ENCODE measurements at regions not wholly inside any gene's neighbourhood (a gene's known extent, or its start where the extent isn't known, plus 50 kb on each side); places are given as distances from the start of the nearest gene placed in this dataset.

- Histone ChIP-seq H3K9me2 (ENCODE audit: insufficient read depth) (no peaks in the 10 kb centered on the region), H3K27me3 (replicated peaks; ENCODE audit: insufficient read depth) (no peaks in the 10 kb centered on the region), H3F3A (ENCODE audit: insufficient read depth) (no peaks in the 10 kb centered on the region), H3K9ac (no peak overlapping the region), H3K4me2 (ENCODE audit: unreplicated experiment) (no peak overlapping the region), H3K9me3 (ENCODE audit: low read depth) (no peaks in the 10 kb centered on the region), H3K4me1 (ENCODE audit: insufficient read depth) (no peaks in the 10 kb centered on the region), H3K27ac (no peak overlapping the region), H3K4me3 (no peak overlapping the region), H2AFZ (no peak overlapping the region), H4K20me1 (ENCODE audit: insufficient read depth) (no peaks in the 10 kb centered on the region), H3K36me3 (ENCODE audit: low read depth) (no peaks in the 10 kb centered on the region), H3K79me2 (ENCODE audit: insufficient read depth) (no peaks in the 10 kb centered on the region)
- in situ Hi-C loops (cut with MboI) = no loop called here
- no peak for TF ChIP-seq EZH2phosphoT487 (IDR thresholded peaks at IDR 0.05; ENCODE audit: insufficient read depth, low read depth)
- TF ChIP-seq EZH2 (IDR thresholded peaks at IDR 0.05; ENCODE audit: insufficient read depth, poor library complexity, severe bottlenecking) = no peak
- no peak for DNase-seq
- WGBS, 2 experiments (ENCODE audit: low coverage in 1 of 2, low lambda C conversion rate in 2 of 2, missing lambda C conversion rate in 2 of 2) = 35 to 36% methylated on average over 15 of the region's 15 CpGs
Observed at GRCh38 chr12:125470838-125471783, 405.9 kb downstream of the AACS start.

- Histone ChIP-seq H4K20me1 (ENCODE audit: insufficient read depth) (no peaks in the 10 kb centered on the region), H3K4me3 (no peak overlapping the region), H3K27me3 (replicated peaks; ENCODE audit: insufficient read depth) (no peaks in the 10 kb centered on the region), H3K9me2 (ENCODE audit: insufficient read depth) (no peaks in the 10 kb centered on the region), H3K36me3 (ENCODE audit: low read depth) (no peaks in the 10 kb centered on the region), H2AFZ (no peak overlapping the region), H3K4me2 (ENCODE audit: unreplicated experiment) (no peak overlapping the region), H3F3A (ENCODE audit: insufficient read depth) (no peaks in the 10 kb centered on the region), H3K4me1 (ENCODE audit: insufficient read depth) (no peaks in the 10 kb centered on the region), H3K9me3 (ENCODE audit: low read depth) (no peaks in the 10 kb centered on the region), H3K27ac (no peak overlapping the region), H3K79me2 (ENCODE audit: insufficient read depth) (no peaks in the 10 kb centered on the region), H3K9ac (no peak overlapping the region)
- DNase-seq = no peak
- in situ Hi-C loops (cut with MboI) = no loop called here
- TF ChIP-seq EZH2 (IDR thresholded peaks at IDR 0.05; ENCODE audit: insufficient read depth, poor library complexity, severe bottlenecking) (no peak), EZH2phosphoT487 (IDR thresholded peaks at IDR 0.05; ENCODE audit: insufficient read depth, low read depth) (no peak)
Observed at GRCh38 chr12:125473501-125473900, 408.3 kb downstream of the AACS start.

DNA sequence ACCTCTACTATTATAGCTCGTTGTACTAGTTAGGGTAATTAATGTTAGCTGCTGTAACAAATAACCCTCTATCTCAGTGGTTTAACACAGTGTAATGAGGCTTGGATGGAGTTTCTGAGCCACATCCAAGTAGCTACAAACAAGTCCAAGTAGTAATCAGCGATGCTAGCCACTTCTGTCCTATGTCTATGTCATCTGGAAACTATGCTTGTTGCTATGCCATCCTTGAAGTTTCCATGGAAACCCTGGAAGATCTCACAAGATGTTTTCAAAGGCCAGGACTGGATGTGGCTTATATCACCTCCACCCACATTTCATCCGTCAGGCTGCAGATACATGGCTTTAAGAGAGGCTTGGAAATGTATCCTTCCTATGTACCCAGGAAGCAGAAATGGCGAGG lies 422.1 kb downstream of the AACS start:
- no peaks in the 10 kb centered on the region for H3K79me2 ChIP-seq (ENCODE audit: insufficient read depth)
- no peaks in the 10 kb centered on the region for H3F3A ChIP-seq (ENCODE audit: insufficient read depth)
- DNase-seq = no peak
- no peak overlapping the region for H3K4me2 ChIP-seq (ENCODE audit: unreplicated experiment)
- in situ Hi-C loops (cut with MboI) = no loop called here
- H3K27me3 ChIP-seq (replicated peaks; ENCODE audit: insufficient read depth) = no peaks in the 10 kb centered on the region
- TF ChIP-seq EZH2 (IDR thresholded peaks at IDR 0.05; ENCODE audit: insufficient read depth, poor library complexity, severe bottlenecking) (no peak), EZH2phosphoT487 (IDR thresholded peaks at IDR 0.05; ENCODE audit: insufficient read depth, low read depth) (no peak)
- no peaks in the 10 kb centered on the region for H3K4me1 ChIP-seq (ENCODE audit: insufficient read depth)
- no peak overlapping the region for H3K4me3 ChIP-seq
- H3K9ac ChIP-seq = no peak overlapping the region
- no peak overlapping the region for H3K27ac ChIP-seq
- no peak overlapping the region for H2AFZ ChIP-seq
- WGBS, 2 experiments (ENCODE audit: low coverage in 1 of 2, low lambda C conversion rate in 2 of 2, missing lambda C conversion rate in 2 of 2) = 1 to 4% methylated on average over 4 of the region's 4 CpGs
- no peaks in the 10 kb centered on the region for H3K36me3 ChIP-seq (ENCODE audit: low read depth)
- no peaks in the 10 kb centered on the region for H3K9me3 ChIP-seq (ENCODE audit: low read depth)
- H4K20me1 ChIP-seq (ENCODE audit: insufficient read depth) = no peaks in the 10 kb centered on the region
- no peaks in the 10 kb centered on the region for H3K9me2 ChIP-seq (ENCODE audit: insufficient read depth)

DNA sequence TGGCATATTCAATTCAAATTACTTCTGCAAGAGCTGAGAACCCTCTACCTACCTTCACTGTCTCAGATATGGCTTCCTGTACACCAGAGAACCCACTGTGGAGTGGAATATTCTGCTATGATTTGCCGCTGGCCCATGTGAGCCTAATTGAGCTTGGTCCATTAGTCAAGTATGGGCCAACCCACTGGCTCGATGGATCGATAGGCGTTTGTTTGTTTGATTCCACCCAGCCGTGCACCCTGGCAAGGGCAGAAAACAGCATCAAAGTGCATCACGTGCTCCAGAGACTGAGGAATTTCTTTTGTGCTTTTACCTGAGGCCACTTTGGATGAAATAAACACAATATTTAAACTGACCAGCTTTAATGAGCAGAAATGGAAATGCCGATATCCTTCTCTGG lies 426.3 kb downstream of the AACS start:
- no peak overlapping the region for H3K4me3 ChIP-seq
- H4K20me1 ChIP-seq (ENCODE audit: insufficient read depth) = no peaks in the 10 kb centered on the region
- H2AFZ ChIP-seq = no peak overlapping the region
- 54 to 55% methylated on average over 7 of the region's 7 CpGs for WGBS, 2 experiments (ENCODE audit: low coverage in 1 of 2, low lambda C conversion rate in 2 of 2, missing lambda C conversion rate in 2 of 2)
- in situ Hi-C loops (cut with MboI) = no loop called here
- no peaks in the 10 kb centered on the region for H3K36me3 ChIP-seq (ENCODE audit: low read depth)
- H3K4me2 ChIP-seq (ENCODE audit: unreplicated experiment) = no peak overlapping the region
- no peaks in the 10 kb centered on the region for H3K79me2 ChIP-seq (ENCODE audit: insufficient read depth)
- H3K9me3 ChIP-seq (ENCODE audit: low read depth) = no peaks in the 10 kb centered on the region
- H3K4me1 ChIP-seq (ENCODE audit: insufficient read depth) = no peaks in the 10 kb centered on the region
- no peak for TF ChIP-seq EZH2phosphoT487 (IDR thresholded peaks at IDR 0.05; ENCODE audit: insufficient read depth, low read depth)
- no peak for TF ChIP-seq EZH2 (IDR thresholded peaks at IDR 0.05; ENCODE audit: insufficient read depth, poor library complexity, severe bottlenecking)
- no peak overlapping the region for H3K27ac ChIP-seq
- no peaks in the 10 kb centered on the region for H3K9me2 ChIP-seq (ENCODE audit: insufficient read depth)
- H3K27me3 ChIP-seq (replicated peaks; ENCODE audit: insufficient read depth) = no peaks in the 10 kb centered on the region
- DNase-seq = no peak
- H3K9ac ChIP-seq = no peak overlapping the region
- no peaks in the 10 kb centered on the region for H3F3A ChIP-seq (ENCODE audit: insufficient read depth)

All from GM23248 (cell line).